NCI-H1048 (cell line): ENCODE measurements at regions not wholly inside any gene's neighbourhood (a gene's known extent, or its start where the extent isn't known, plus 50 kb on each side); places are given as distances from the start of the nearest gene placed in this dataset.

Experiments
- DNase-seq: peaks from one replicate; lab custom pipeline; 2025; lab: John Stamatoyannopoulos, UW

DNA sequence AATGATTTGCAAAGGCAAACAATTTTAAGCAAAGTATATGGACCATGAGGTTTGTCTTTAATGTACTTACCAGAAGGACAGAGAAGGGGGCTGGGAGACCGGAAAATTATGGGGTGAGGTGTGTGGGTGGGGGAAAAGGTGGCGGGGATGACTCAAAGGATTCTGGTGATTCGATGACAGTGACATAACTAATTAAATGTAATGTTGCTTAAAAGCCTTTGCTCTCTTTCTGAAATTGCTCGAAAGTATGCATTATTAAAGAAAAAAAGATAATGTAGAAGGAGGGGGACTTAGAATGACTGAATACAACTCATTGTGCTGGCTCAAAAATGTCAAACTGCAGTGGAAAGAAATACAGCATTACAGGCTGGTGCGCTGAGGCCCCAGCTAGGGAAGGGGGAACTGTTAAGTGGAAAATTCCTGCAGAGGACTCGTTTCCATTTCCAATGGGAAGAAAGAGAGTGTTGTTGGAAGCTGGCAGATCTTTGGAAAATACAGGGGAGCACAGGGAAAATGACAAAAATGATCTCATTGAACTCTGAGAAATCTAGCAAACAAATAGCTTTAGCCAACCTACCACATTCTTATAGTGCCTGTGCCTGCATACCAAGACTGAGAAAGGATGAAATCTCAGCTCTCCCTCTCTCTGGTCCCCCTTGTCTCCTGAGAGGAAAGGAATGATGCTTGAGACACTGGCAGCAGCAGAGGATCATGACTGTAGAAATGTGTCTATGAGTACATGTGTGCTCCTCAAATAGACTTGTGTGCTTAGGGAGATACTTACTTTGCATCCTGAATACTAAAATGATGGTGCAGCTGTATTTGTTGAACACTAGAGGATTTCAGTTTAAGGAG is 632.4 kb downstream of the NYAP2 start:
- DNase-seq = no peak

DNA sequence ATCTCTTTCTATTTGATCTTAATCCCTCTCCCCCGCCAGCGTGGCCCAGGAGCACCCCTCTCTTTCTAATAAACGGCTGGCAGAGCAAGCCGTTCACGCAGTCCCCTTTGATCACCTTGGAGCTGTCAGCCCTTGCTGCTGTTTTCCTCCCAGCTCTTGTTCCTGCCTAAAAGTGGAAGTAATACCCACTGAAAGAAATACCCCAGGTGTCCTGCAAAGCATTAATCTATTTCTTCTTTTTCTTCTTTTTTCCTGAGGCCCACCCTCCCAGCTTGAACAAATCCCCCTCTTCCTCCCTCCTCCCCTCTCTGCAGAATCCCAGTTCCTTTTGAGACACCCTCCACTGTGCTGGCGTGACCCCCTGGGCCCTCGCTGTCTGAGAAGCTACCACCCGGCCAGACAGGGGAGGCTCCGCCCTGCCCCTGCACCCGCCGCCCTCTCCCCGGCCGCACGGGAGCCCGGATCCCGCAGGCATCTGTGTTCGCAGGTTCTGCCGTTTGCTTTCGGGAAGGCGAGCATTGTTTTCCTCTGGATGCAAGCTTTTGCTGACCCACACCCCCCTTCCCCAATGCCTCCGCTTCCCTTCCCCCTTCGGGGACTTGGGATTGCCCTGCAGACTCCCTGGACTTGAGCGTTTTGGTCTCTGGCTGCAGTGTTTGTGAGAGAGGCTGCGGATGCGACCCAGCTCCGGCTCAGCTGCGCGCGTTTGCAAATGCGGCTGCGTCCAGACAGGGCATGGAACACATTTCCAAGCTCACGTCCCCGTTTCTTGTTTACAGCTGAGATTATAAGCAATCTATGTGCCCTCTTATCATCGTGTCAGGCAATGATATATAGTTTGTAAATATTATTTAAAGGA is 631.5 kb downstream of the NYAP2 start:
- DNase-seq = peak; percentile 3

DNA sequence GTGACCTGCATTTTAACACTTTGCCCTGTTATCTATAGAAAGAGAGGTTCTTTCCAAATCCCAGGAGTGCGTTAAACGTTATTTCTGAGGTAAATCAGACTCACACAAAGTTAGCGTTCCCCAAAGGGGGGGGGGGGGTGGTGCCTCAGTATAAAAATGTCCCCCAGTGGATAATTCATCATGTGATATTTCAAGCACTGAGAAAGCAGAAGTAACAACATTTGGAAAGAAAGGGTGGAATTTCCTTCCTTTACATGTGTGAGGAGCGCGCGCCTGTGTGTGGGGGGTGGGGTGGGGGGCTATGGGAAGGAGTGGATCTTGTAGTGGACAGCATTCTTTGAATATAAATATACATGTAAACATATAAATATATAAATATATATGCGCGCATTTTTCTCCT is 630.9 kb downstream of the NYAP2 start:
- no peak for DNase-seq

DNA sequence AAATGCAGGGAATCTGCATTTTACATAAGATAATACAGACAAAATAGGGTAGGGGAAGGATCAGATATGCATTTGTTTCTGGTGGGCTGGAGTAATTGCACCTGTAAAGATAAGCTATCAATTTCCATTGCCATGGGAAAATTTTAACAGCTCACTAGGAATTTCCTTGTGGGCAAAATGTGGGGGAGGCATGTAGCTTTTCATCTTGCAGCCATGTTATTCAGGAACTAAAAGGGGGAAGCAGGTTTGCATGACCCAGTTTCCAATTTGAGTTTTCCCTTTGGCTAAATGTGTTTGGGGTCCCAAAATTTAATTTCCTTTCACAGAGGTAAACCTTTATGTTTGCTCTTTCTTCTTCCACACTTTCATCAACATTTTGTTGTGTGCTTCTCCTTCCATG is 624.4 kb downstream of the NYAP2 start:
- no peak for DNase-seq

- no peak for DNase-seq
Measured at GRCh38 chr2:226023383-226023782, 623.9 kb downstream of the NYAP2 start.

DNA sequence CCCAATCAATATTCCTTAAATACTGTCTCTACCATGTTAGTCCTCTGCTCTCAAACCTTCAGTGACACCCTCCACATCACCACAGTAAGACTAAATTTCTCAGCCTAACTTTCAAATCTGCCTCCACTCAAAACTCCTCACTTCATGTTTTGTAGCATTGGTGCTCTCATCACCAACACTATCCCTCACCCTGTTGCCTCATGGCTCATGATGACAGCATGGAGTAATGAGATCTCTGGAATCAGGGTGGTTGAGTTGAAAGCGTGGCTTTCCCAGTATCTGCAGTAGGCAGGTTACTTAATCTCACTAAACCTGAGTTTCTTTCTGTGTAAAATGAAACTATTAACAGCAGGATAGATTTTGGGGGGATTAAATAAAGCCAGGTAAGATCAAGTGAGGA is 621.4 kb downstream of the NYAP2 start:
- no peak for DNase-seq

GRCh38 chr2:226020176-226020575 is 620.7 kb downstream of the NYAP2 start:
- DNase-seq = no peak

DNA sequence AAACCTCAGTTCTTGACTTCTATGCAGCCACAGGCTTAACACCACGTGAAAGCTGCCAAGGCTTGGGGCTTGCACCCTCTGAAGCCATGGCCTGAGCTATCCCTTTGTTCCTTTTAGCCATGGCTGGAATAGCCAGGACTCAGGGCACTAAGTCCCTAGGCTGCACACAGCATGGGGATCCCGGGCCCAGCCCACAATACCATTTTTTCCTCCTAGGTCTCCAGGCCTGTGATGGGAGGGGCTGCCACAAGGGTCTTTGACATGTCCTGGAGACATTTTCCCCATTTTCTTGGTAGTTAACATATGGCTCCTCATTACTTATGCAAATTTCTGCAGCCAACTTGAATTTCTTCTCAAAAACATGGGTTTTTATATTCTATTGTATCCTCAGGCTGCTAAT is 619.1 kb downstream of the NYAP2 start:
- no peak for DNase-seq

GRCh38 chr2:226017537-226017936 is 618.0 kb downstream of the NYAP2 start:
- DNase-seq = no peak

- no peak for DNase-seq
Measured at GRCh38 chr2:226017107-226017506, 617.6 kb downstream of the NYAP2 start.

GRCh38 chr2:226011716-226012450 is 612.4 kb downstream of the NYAP2 start:
- no peak for DNase-seq

DNA sequence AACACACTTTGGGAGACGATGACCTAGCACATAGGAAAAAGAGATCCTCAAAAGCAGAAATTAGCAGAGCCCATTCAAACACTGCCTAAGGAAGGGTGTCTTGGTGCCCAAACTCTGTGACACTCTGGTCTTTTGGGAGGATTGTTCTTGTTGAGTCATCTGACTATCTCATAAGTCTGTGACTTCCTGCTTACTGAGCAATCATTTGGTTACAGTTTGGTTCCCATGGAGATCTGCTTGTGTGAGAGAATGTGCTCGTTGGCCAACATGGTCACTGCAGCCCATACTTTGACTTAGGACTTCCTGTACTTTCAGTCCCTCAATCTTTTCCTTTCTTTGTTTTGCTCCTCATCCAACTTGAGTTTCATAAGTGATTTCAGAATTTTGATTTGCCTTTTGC is 602.9 kb downstream of the NYAP2 start:
- DNase-seq = no peak

DNA sequence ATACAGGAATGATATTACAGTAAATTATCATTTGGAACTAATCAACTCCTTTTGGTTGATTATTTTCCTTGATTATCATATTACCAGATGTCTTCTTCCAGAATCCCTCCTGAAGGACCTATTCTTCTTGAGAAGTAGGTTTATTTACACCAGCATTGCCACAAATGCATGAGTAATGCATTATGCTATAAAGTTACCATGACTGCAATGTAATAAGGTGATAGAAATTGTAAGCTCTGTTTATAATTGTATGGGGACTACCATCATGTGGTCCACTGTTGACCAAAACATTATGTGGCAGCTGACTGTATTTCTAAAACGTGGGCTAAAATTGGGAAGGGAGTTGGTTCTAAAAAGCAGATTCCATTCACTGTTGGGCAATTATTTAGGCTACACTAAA is 602.2 kb downstream of the NYAP2 start:
- DNase-seq = no peak

GRCh38 chr2:225999692-226000091 is 600.2 kb downstream of the NYAP2 start:
- DNase-seq = no peak

DNA sequence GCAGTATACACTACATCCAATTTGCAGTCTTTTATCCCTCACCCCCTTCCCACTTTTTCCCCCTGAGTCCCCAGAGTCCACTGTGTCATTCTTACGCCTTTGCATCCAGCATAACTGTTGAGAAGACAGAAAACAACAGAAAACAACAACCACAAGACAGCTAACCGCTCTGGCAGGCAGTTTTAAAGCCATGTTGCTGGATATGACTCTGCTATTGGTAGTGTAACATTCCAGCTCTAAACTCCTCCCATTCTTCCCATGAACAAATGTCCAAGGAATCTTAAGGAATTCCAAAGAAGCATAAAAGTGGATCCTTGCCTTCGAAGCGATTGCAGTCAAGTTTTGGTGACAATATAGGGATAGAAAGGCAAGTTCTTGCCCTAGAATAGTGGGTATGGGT is 599.1 kb downstream of the NYAP2 start:
- DNase-seq = no peak

- no peak for DNase-seq
Measured at GRCh38 chr2:225998116-225998515, 598.6 kb downstream of the NYAP2 start.

DNA sequence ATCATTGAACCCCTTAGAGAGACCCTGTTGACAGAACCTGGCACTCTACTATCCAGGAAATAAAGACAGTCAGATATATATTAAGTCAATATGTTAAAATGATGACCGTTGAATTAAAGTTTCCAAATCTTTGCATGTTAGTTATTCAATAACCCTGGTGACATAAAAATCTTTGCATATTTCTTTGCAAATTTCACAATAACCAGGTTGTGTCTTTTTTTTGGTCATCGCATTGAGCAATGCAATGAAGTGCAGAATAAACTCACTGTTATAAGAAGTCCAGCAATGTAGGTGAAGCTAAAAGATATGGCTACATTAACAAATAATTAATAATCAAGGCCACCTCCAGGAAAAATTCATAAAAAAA is 596.9 kb downstream of the NYAP2 start:
- no peak for DNase-seq

- no peak for DNase-seq
Measured at GRCh38 chr2:225995796-225996461, 596.4 kb downstream of the NYAP2 start.

GRCh38 chr2:225994748-225995405 is 595.4 kb downstream of the NYAP2 start:
- no peak for DNase-seq

GRCh38 chr2:225993430-225993829 is 593.9 kb downstream of the NYAP2 start:
- no peak for DNase-seq

GRCh38 chr2:225989809-225990208 is 590.3 kb downstream of the NYAP2 start:
- no peak for DNase-seq

DNA sequence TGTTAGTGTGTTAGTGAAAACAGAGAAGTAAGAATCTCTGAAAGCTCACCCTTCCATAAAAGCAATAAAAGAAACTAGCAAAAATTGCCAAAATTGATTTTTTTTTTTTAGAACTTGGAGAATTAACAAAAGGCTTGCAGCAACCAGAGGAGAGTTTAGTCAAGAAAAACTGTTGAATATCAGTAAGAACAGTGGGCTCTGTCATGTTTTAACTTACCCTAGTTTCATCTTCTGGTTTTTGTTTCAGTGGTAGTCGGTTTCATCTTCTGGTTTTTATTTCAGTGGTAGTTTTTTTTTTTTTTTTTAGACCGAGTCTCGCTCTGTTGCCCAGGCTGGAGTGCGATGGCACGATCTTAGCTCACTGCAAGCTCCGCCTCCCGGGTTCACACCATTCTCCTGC is 580.9 kb downstream of the NYAP2 start:
- DNase-seq = no peak
